ENCODE measurements at regions not wholly inside any gene's neighbourhood (a gene's known extent, or its start where the extent isn't known, plus 50 kb on each side); places are given as distances from the start of the nearest gene placed in this dataset.

GRCh38 chr3:166114448-166114847 lies 277.2 kb upstream of the BCHE start:
- no peak overlapping the region for H3K27ac ChIP-seq
- TF ChIP-seq ZFX (IDR thresholded peaks at IDR 0.05) (no peak), CTCF (conservative IDR thresholded peaks at IDR 0.05) (no peak)

- TF ChIP-seq CTCF (conservative IDR thresholded peaks at IDR 0.05): no peak
- TF ChIP-seq ZFX (IDR thresholded peaks at IDR 0.05): no peak
These were observed 274.3 kb upstream of the BCHE start for GRCh38 chr3:166111562-166111961.

GRCh38 chr3:166110102-166110501 lies 272.9 kb upstream of the BCHE start:
- no peak overlapping the region for H3K27ac ChIP-seq
- TF ChIP-seq ZFX (IDR thresholded peaks at IDR 0.05): no peak

More at GRCh38 chr3:166111562-166111961, 274.3 kb upstream of the BCHE start:
- H3K27ac ChIP-seq: no peak overlapping the region

- no peak overlapping the region for H3K27ac ChIP-seq
- TF ChIP-seq ZFX (IDR thresholded peaks at IDR 0.05): no peak
- TF ChIP-seq CTCF (conservative IDR thresholded peaks at IDR 0.05): no peak
These were observed 267.7 kb upstream of the BCHE start for GRCh38 chr3:166104938-166105337.

GRCh38 chr3:166100730-166101129 lies 263.5 kb upstream of the BCHE start:
- no peak overlapping the region for H3K27ac ChIP-seq
- TF ChIP-seq CTCF (conservative IDR thresholded peaks at IDR 0.05): no peak
- TF ChIP-seq ZFX (IDR thresholded peaks at IDR 0.05): no peak

- no peak overlapping the region for H3K27ac ChIP-seq
- TF ChIP-seq ZFX (IDR thresholded peaks at IDR 0.05): no peak
- TF ChIP-seq CTCF (conservative IDR thresholded peaks at IDR 0.05): no peak
These were observed 252.4 kb upstream of the BCHE start for GRCh38 chr3:166089575-166089974.

- TF ChIP-seq ZFX (IDR thresholded peaks at IDR 0.05) (no peak), CTCF (conservative IDR thresholded peaks at IDR 0.05) (no peak)
- no peak overlapping the region for H3K27ac ChIP-seq
These were observed 248.1 kb upstream of the BCHE start for GRCh38 chr3:166085164-166085856.

- no peak for TF ChIP-seq ZFX (IDR thresholded peaks at IDR 0.05)
- no peak for TF ChIP-seq CTCF (conservative IDR thresholded peaks at IDR 0.05)
- H3K27ac ChIP-seq: no peak overlapping the region
These were observed 242.9 kb upstream of the BCHE start for GRCh38 chr3:166080096-166080495.

Data from C4-2B (cell line).